ENCODE measurements at regions not wholly inside any gene's neighbourhood (a gene's known extent, or its start where the extent isn't known, plus 50 kb on each side); places are given as distances from the start of the nearest gene placed in this dataset.
"Not testable (repeated sequence)": the region's sequence is repeated elsewhere in the genome, so short reads cannot be mapped to it uniquely, and the experiment has no call there.

DNA sequence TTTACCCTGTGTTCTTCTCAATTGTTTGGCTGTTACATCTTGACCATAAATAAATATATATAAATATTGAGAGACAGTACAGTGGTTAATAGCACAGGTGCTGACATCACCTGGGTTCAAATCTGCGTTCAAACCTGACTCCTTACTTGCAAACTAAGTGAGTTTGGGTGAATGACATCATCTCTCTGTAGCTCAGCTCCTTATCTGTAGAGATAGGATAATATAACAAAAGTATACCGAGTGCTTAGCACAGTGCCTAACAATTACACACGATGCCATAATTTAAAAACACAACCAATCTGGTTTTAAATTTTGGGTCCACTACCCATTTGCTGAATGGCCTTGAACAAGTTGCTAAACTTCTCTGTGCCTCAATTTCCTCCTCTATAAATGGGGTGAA lies 86.6 kb downstream of the RRAGC start:
- Histone ChIP-seq H3K9me3 (ENCODE audit: control insufficient read depth in 4 of 4, low read length in 3 of 4) (no peaks in the 10 kb centered on the region), H3K4me3 (ENCODE audit: low read depth in 1 of 3, low read length in 3 of 3) (no peak overlapping the region), H3K36me3 (ENCODE audit: control insufficient read depth in 4 of 4, insufficient read depth in 3 of 4, low read depth in 1 of 4, low read length in 3 of 4) (no peaks in the 10 kb centered on the region), H3K9ac (ENCODE audit: low read depth in 1 of 2, low read length in 2 of 2) (no peak overlapping the region), H3K27me3 (ENCODE audit: control insufficient read depth in 4 of 4, insufficient read depth in 4 of 4, low read length in 3 of 4) (peaks cover 0 to 3% (median 0%) of the 10 kb centered on the region in 4 donors), H3K4me1 (ENCODE audit: control insufficient read depth in 4 of 4, insufficient read depth in 4 of 4, low read length in 3 of 4) (no peaks in the 10 kb centered on the region), H3K27ac (ENCODE audit: low read depth in 1 of 2, low read length in 2 of 2) (no peak overlapping the region)
- WGBS: 66% methylated on average over 3 of the region's 3 CpGs
- no peak for DNase-seq (ENCODE audit: low spot score)
- no peak for TF ChIP-seq FOXA1 (IDR thresholded peaks at IDR 0.05)
- TF ChIP-seq HNF4A (conservative IDR thresholded peaks at IDR 0.05): no peak
- TF ChIP-seq, protein P1, sequence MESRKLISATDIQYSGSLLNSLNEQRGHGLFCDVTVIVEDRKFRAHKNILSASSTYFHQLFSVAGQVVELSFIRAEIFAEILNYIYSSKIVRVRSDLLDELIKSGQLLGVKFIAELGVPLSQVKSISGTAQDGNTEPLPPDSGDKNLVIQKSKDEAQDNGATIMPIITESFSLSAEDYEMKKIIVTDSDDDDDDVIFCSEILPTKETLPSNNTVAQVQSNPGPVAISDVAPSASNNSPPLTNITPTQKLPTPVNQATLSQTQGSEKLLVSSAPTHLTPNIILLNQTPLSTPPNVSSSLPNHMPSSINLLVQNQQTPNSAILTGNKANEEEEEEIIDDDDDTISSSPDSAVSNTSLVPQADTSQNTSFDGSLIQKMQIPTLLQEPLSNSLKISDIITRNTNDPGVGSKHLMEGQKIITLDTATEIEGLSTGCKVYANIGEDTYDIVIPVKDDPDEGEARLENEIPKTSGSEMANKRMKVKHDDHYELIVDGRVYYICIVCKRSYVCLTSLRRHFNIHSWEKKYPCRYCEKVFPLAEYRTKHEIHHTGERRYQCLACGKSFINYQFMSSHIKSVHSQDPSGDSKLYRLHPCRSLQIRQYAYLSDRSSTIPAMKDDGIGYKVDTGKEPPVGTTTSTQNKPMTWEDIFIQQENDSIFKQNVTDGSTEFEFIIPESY (IDR thresholded peaks at IDR 0.05): no peak
- no peak for TF ChIP-seq JUND (IDR thresholded peaks at IDR 0.05)
- TF ChIP-seq, protein P2, sequence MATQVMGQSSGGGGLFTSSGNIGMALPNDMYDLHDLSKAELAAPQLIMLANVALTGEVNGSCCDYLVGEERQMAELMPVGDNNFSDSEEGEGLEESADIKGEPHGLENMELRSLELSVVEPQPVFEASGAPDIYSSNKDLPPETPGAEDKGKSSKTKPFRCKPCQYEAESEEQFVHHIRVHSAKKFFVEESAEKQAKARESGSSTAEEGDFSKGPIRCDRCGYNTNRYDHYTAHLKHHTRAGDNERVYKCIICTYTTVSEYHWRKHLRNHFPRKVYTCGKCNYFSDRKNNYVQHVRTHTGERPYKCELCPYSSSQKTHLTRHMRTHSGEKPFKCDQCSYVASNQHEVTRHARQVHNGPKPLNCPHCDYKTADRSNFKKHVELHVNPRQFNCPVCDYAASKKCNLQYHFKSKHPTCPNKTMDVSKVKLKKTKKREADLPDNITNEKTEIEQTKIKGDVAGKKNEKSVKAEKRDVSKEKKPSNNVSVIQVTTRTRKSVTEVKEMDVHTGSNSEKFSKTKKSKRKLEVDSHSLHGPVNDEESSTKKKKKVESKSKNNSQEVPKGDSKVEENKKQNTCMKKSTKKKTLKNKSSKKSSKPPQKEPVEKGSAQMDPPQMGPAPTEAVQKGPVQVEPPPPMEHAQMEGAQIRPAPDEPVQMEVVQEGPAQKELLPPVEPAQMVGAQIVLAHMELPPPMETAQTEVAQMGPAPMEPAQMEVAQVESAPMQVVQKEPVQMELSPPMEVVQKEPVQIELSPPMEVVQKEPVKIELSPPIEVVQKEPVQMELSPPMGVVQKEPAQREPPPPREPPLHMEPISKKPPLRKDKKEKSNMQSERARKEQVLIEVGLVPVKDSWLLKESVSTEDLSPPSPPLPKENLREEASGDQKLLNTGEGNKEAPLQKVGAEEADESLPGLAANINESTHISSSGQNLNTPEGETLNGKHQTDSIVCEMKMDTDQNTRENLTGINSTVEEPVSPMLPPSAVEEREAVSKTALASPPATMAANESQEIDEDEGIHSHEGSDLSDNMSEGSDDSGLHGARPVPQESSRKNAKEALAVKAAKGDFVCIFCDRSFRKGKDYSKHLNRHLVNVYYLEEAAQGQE (IDR thresholded peaks at IDR 0.05): no peak
- TF ChIP-seq FOXA2 (IDR thresholded peaks at IDR 0.05): no peak
- no peak for TF ChIP-seq EGR1 (IDR thresholded peaks at IDR 0.05; ENCODE audit: low read depth in 2 of 2)
- TF ChIP-seq RAD21 (IDR thresholded peaks at IDR 0.05): no peak
- no peak for TF ChIP-seq SP1 (IDR thresholded peaks at IDR 0.05)
- TF ChIP-seq, protein P3, sequence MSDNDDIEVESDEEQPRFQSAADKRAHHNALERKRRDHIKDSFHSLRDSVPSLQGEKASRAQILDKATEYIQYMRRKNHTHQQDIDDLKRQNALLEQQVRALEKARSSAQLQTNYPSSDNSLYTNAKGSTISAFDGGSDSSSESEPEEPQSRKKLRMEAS (IDR thresholded peaks at IDR 0.05): no peak
- no peak for TF ChIP-seq RXRA (IDR thresholded peaks at IDR 0.05)
- TF ChIP-seq NR2F2 (IDR thresholded peaks at IDR 0.05): no peak
- TF ChIP-seq YY1 (IDR thresholded peaks at IDR 0.05): no peak

DNA sequence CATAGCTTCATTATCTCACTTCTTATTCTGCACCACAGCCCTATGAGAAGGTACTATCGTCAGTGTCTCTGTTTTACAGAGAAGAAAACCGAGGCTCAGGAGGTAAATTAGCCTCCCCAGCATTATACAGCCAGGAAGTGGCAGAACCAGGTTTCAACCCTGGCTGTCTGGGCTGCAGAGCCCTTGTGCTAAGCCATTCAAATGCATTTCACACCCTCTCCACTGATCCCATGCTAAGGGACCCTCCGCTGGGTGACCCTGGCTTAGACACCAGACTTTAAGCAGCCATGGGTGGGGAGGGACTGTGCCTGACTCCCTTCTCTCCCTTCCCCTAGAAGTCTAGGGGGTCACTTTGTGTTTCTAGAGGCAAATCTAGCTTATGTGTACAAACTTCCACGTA lies 87.5 kb downstream of the RRAGC start:
- 67% methylated on average over 4 of the region's 4 CpGs for WGBS
- TF ChIP-seq RAD21 (IDR thresholded peaks at IDR 0.05): no peak
- Histone ChIP-seq H3K4me1 (ENCODE audit: control insufficient read depth in 4 of 4, insufficient read depth in 4 of 4, low read length in 3 of 4) (no peaks in the 10 kb centered on the region), H3K36me3 (ENCODE audit: control insufficient read depth in 4 of 4, insufficient read depth in 3 of 4, low read depth in 1 of 4, low read length in 3 of 4) (no peaks in the 10 kb centered on the region), H3K9me3 (ENCODE audit: control insufficient read depth in 4 of 4, low read length in 3 of 4) (no peaks in the 10 kb centered on the region), H3K9ac (ENCODE audit: low read depth in 1 of 2, low read length in 2 of 2) (no peak overlapping the region), H3K27me3 (ENCODE audit: control insufficient read depth in 4 of 4, insufficient read depth in 4 of 4, low read length in 3 of 4) (peaks cover 0 to 6% (median 0%) of the 10 kb centered on the region in 4 donors), H3K4me3 (ENCODE audit: low read depth in 1 of 3, low read length in 3 of 3) (no peak overlapping the region), H3K27ac (ENCODE audit: low read depth in 1 of 2, low read length in 2 of 2) (no peak overlapping the region)
- no peak for DNase-seq (ENCODE audit: low spot score)

DNA sequence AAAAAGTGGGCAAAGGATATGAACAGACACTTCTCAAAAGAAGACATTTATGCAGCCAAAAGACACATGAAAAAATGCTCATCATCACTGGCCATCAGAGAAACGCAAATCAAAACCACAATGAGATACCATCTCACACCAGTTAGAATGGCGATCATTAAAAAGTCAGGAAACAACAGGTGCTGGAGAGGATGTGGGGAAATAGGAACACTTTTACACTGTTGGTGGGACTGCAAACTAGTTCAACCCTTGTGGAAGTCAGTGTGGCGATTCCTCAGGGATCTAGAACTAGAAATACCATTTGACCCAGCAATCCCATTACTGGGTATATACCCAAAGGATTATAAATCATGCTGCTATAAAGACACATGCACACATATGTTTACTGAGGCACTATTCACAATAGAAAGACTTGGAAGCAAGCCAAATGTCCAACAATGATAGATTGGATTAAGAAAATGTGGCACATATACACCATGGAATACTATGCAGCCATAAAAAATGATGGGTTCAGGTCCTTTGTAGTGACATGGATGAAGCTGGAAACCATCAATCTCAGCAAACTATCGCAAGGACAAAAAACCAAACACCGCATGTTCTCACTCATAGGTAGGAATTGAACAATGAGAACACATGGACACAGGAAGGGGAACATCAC lies 88.9 kb downstream of the RRAGC start:
- not testable (repeated sequence) for H3K9me3 ChIP-seq (ENCODE audit: control insufficient read depth in 4 of 4, low read length in 3 of 4); H3K4me1 ChIP-seq (ENCODE audit: control insufficient read depth in 4 of 4, insufficient read depth in 4 of 4, low read length in 3 of 4); H3K27me3 ChIP-seq (ENCODE audit: control insufficient read depth in 4 of 4, insufficient read depth in 4 of 4, low read length in 3 of 4); H3K4me3 ChIP-seq (ENCODE audit: low read depth in 1 of 3, low read length in 3 of 3); H3K36me3 ChIP-seq (ENCODE audit: control insufficient read depth in 4 of 4, insufficient read depth in 3 of 4, low read depth in 1 of 4, low read length in 3 of 4); H3K27ac ChIP-seq (ENCODE audit: low read depth in 1 of 2, low read length in 2 of 2); DNase-seq (ENCODE audit: low spot score); H3K9ac ChIP-seq (ENCODE audit: low read depth in 1 of 2, low read length in 2 of 2)
- 96% methylated on average over 3 of the region's 5 CpGs for WGBS

Data from liver (tissue), 7 donors.